ENCODE measurements at regions not wholly inside any gene's neighbourhood (a gene's known extent, or its start where the extent isn't known, plus 50 kb on each side); places are given as distances from the start of the nearest gene placed in this dataset.
"Not testable (repeated sequence)": the region's sequence is repeated elsewhere in the genome, so short reads cannot be mapped to it uniquely, and the experiment has no call there.

DNA sequence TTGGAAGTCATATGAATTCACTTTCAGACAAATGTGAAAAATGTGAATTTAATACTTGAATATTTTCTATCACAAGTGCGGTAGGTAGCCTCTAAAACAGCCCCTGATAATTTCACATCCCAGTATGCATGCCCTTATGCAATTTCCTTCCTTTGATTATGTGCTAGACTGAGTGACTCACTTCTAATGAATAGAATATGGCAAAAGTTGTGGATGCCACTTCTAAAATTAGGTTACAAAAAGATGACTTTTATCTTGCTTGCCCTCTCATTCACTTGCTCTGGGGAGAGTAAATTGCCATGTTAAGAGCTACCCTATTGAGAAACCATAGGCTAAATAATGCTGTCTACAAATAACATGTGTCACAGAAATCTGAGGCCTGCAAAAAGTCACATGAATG is 402.5 kb upstream of the PCDH9 start:
- no peak for FAIRE-seq

DNA sequence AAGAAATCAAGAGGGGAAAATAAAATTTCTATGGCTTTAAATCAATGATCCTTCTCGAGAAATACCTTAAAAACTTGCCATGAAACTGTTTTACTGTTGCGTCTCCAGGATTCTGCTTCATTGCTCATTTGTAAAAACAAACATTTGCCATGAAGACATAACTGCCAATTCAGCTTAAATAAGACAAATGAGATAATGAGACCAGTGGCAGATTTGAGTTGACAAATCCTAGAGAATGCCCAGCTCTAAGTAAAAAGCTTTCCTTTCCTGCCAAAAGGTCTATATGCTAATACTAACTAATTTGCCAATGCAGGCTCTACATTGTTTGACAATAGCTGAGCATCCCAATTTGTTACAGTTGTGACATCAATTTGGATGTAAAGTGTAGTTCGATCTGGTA is 400.5 kb upstream of the PCDH9 start:
- no peak for FAIRE-seq

DNA sequence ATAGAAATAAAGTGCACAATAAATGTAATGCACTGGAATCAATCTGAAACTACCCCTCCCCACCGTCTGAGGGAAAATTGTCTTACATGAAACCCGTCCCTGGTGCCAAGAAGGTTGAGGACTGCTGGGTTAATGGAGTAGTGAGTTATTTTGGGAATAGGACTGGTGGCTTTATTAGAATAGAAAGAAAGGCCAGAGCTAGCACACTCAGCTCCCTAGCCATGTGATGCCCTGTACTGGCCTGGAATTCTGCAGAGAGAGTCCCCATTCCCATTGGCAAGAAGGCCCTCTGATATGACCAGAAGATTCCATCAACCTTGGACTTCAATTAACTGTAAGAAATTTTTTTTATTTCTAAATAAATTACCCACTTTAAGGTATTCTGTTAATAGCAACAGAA is 393.5 kb upstream of the PCDH9 start:
- FAIRE-seq = no peak

- FAIRE-seq = no peak
These were observed 390.5 kb upstream of the PCDH9 start for GRCh38 chr13:67620665-67621064.

DNA sequence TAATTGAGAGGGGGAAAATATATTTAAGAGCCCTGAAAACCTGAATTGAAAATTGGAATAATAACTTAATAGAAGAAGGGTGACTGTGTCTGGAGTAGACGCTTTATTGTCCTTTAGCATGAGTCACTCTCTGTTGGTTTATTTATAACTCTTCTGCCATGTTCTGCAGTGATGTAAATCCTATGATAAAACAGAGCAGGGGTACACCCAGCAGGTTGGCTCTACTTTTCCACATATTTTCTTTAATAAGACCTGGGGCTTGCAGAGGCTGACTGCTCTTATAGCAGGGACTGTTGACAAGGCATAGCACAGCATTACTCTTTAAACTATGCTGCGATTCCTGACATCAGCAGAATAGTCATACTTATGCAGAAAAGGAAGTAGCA is 389.9 kb upstream of the PCDH9 start:
- FAIRE-seq = no peak

DNA sequence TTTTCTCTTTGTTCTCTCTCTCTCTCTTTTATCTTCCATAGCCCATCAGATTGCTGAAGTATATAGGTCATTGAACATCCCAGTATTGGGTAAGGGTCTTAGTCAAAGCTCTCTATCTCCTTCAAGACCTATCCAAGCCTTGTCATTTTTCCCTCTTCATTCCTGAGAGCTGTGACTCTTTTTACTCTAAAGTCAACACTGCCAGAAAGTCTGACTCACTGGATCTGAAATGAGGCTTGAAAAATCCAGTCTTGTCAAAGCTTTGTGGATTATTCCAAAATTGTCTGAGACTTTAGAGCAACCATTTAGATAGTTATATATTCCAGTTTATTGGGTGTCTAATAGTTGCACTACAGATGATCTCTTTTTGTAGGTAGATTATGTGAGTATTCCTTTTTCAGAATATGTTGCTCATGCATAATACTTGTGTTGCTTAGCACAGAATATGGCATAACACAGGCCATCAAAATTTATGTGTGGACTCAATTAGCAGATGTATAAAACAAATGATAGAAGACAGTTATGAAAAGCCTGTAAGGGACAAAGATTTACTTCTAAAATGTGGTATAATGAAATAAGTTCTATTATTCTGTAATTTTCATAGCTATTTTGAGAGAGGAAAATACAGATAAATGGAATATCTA is 389.3 kb upstream of the PCDH9 start:
- FAIRE-seq = no peak

DNA sequence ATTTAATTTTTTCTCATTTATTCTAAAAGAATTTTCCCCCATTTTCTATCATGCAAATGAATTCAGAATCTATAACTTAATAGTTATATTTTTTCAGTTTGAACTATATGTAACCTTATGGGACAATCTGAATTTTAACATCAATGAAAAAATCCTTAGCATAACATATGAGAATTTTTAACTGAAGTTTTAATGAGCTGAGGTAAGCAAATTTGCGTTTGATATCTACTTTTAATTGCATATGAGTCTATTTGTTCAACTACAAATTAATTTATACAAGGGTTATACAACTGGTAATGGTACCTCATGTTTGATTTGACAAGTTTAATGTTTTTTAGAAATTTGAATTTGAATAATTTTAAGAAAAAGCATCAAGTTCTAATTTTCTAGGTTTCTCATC is 384.4 kb upstream of the PCDH9 start:
- no peak for FAIRE-seq

DNA sequence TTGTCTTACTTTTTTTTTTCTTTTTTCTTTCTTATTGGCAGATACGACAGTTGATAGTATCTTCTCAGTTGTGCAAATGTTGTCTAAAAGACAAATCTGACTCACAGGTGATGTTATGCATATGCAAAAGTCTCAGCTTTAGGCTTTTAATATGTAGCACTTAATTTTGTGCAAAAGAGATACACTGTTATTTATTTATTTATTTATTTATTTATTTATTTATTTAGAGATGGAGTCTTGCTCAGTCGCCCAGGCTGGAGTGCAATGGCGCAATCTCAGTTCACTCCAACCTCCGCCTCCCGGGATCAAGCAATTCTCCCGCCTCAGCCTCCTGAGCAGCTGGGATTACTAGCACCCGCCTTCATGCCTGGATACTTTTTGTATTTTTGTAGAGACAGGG is 383.9 kb upstream of the PCDH9 start:
- FAIRE-seq = no peak

- FAIRE-seq = no peak
These were observed 358.5 kb upstream of the PCDH9 start for GRCh38 chr13:67588607-67589006.

DNA sequence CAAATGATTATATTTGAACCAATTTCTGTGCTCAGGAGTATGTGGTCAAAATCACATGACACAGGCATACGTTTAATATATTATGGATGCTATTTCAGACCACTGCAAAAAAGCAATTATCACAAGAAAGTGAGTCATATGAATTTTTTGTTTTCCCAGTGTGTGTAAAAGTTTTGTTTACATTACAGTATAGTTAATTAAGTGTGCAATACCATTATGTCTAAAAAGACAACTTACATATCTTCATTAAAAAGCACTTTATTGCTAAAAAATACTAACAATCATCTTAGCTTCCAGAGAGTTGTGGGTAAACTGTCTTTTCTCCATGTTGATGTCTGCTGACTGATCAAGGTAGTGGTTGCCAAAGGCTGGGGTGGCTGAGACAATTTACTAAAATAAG is 347.2 kb upstream of the PCDH9 start:
- FAIRE-seq = no peak

DNA sequence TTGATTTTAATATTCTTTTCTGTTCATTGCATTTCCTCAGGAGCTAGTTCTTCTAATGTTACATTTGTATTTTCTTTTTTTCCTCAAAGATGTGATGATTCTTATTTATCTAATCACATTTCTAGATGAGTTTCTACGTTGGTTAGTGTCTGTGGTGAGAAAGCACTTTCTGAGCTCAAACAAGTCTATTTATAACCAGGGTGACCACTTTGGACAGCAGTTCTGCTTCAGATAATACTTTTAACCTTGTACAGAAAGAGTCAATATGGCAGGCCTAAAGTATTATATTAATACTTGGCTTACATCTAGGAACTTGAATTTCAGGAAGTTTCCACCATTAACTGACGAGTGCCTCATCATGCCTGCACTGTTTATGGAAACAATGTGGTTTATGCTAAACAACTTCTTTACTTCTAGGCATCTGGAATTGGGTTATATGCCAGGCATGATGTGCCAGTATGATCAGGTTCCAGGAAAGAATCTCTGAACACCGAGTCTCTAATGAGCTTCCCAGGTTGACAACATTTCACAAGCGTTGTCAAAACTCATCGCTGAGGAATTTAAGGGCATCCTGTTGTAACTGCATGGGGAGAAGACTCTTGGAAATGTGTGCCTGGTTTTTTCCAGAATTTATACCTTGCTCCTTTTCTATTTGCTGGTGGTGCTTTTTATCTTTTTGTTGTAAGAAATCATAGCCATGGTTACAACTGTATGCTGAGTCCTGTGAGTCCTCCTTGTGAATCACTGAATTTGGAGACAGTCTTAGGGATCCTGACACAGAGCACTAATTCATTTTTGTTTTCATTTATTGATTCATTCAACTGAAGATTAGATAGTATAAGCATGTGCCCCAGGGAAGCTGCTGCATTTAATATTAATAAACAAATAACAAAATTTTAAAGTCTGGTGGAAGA is 344.4 kb upstream of the PCDH9 start:
- FAIRE-seq = no peak

GRCh38 chr13:67568205-67568604 is 338.1 kb upstream of the PCDH9 start:
- FAIRE-seq = no peak

DNA sequence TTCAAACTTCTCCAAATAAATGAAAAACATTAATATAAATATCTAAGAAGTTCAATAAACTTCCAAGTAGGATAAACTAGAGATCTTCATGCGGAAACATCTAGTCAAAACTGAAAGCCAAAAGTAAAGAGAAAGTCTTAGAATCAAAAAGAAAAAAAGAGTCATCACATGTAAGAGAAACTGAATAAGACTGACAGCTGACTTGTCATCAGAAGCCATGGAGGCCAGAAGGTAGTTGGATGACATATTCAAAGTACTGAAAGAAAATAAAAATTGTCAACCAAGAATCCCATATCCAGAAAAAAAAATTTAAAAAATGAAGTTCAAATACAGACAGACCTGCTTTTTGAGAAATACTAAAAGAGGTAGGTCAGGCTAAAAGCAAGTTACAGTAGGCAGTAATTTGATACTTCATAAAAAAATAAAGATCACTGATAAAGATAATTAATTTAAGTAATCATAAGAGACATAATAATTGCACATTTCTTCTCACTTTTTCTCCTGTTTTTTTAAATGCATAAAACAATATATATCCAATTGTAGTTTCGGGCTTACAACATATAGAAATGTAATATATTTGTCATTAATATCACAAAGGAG is 327.6 kb upstream of the PCDH9 start:
- FAIRE-seq = no peak

- no peak for FAIRE-seq
These were observed 327.0 kb upstream of the PCDH9 start for GRCh38 chr13:67557118-67557517.

DNA sequence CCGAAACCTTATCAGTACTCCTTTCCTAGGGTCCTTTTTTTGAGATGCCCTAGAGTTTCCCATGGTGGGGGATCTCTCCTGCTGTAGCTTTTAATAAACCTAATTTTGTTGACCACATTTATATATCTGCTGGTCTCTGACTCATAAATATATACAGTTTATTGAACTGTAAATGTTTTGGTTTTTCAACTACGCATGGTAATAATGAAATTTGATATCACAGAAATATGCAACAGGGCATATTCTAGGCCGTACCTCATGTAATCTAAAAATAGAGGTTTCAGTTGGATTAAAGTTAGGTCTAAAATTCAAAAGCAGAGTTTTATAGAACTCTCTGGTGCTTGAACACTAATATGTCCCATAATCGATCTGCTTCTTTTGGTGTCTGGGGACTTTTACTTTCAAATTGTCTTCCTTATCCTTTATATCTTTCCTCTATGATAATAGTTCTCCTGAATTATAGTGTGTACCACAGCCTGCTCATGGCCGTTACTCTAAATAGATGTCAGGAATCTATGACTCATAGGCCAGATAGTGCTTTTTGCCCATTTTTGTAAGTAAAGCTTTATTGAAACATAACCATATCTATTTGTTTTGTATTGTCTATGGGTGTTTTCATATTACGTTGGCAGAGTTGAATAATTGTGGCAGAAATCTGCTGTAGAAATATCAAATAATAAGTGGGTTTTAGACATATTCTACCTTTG is 324.8 kb upstream of the PCDH9 start:
- FAIRE-seq = no peak

DNA sequence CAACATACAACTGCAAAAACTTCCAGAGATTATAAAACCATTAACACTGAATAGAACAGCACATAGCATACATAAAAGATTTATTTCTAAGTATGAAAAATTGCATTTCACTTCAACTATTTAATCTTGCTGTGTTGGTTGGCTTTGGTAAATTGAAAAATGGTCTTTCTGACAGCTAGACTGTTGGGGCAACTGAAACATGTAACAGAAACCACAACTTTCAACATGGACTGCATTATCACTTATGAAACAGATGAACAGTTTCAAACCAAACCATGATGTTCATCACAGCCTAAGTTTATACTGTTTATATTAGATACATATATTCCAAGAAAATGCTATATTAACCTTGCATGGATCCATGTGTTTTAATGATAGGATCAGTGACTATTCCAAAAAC is 324.1 kb upstream of the PCDH9 start:
- no peak for FAIRE-seq

DNA sequence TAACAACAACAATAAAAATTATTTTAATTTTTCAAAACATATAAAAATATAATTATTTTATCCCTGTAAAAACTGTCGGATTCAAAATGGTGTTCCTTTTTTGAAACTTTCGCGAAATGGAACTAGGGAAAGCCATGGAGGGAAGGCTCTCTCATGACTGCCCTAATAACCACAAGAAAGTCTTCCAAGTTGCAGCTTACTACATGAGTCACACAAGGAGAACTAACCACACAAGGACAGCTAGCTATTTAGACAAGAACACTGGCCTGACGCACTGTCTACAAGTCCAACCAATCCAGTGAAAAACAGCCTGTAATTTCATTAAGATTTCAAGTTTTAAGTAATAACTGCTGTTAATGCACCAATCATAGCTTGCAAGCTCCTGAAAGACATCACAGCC is 319.2 kb upstream of the PCDH9 start:
- no peak for FAIRE-seq

- no peak for FAIRE-seq
These were observed 308.8 kb upstream of the PCDH9 start for GRCh38 chr13:67538906-67539305.

GRCh38 chr13:67520886-67521285 is 290.8 kb upstream of the PCDH9 start:
- no peak for FAIRE-seq

- no peak for FAIRE-seq
These were observed 289.2 kb upstream of the PCDH9 start for GRCh38 chr13:67519356-67519755.

DNA sequence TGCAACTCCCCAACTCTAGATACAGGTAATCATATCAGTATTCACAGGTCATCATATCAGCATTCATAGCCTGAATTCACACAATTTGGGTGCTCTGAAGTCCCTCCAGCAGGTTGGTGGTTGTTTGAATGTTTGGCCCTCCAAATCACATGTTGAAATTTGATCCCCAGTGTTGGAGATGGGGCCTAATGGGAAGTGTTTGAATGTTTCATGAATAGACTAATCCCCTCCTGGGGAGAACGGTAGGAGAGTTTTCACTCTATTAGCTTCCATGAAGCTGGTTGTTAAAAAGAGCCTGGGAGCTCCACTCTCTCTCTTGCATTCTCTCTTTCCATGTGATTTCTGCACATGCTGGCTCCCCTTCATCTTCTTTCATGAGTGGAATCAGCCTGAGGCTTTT is 288.6 kb upstream of the PCDH9 start:
- FAIRE-seq = no peak

DNA sequence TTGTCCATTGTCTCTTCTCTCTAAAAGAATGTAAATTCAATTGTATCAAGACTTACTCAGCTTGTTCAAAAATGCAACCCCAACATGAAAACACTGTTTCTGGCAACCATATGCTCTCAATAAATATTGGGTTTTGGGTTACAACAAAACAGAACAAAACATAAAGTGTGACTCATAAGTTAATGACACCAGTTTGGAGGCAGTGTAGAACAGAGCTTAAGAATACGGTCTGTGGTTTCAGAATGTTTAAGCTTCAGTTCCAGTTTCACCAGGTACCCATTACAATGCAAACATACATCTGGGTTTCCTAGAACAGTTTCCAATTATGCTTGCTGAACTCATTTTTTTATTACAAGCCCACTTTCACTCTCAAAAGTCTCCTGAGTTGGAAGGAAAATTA is 285.8 kb upstream of the PCDH9 start:
- FAIRE-seq = no peak

- FAIRE-seq = no peak
These were observed 278.9 kb upstream of the PCDH9 start for GRCh38 chr13:67509018-67509417.

DNA sequence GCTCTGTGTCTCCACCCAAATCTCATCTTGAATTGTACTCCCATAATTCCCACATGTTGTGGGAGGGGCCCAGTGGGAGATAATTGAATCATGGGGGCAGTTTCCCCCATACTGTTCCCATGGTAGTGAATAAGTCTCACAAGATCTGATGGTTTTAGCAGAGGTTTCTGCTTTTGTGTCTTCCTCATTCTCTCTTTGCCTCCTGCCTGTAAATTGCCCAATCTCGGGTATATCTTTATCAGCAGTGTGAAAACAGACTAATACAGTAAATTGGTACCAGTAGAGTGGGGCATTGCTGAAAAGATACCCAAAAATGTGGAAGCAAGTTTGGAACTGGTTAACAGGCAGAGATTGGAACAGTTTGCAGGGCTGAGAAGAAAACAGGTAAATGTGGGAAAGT is 278.1 kb upstream of the PCDH9 start:
- FAIRE-seq = not testable (repeated sequence)
